Body of pancreas (tissue), 4 donors: ENCODE measurements at regions not wholly inside any gene's neighbourhood (a gene's known extent, or its start where the extent isn't known, plus 50 kb on each side); places are given as distances from the start of the nearest gene placed in this dataset.

Source experiments
- ATAC-seq: fragments of 150-250 bp; one replicate; pipeline ENCODE4 v1.9.1; 2016
- DNase-seq, 4 donors: peaks; one replicate each; pipeline ENCODE4 v3.0.0-alpha.2; 2019
- H3K27ac ChIP-seq, 4 donors: fragments of 200-600 bp; sonication (generic); 1 replicate in 3 of 4; 2 replicates in 1 of 4; pipeline versions ENCODE4 v1.5.1 to v1.6.1; 2016 to 2019; ENCODE audit warnings: mild to moderate bottlenecking in 1 of 4, mixed read lengths in 1 of 4, moderate library complexity in 1 of 4
- H3K27me3 ChIP-seq, 2 donors: fragments of 200-600 bp; sonication (generic); one replicate each; pipeline ENCODE4 v1.6.0; 2016; ENCODE audit warnings: mild to moderate bottlenecking in 1 of 2
- H3K36me3 ChIP-seq, 2 donors: fragments of 200-600 bp; sonication (generic); replicated peaks in 1 of 2; 2 replicates each; pipeline ENCODE4 v1.5.1; 2016; ENCODE audit warnings: low read depth in 2 of 2; ENCODE audit not compliant: insufficient read depth in 1 of 2
- H3K4me1 ChIP-seq: fragments of 200-600 bp; sonication (generic); one replicate; pipeline ENCODE4 v1.6.0; 2016
- H3K4me3 ChIP-seq, 2 donors: fragments of 200-600 bp; sonication (generic); 1 replicate in 1 of 2; 2 replicates in 1 of 2; pipeline ENCODE4 v1.5.1; 2016 to 2019
- H3K9me3 ChIP-seq, 3 donors: fragments of 200-600 bp; sonication (generic); 1 replicate in 2 of 3; 2 replicates in 1 of 3; pipeline ENCODE4 v1.5.1; 2016
- POLR2A ChIP-seq, 3 donors: fragments of 450-650 bp; IDR thresholded peaks; one replicate each; pipeline ENCODE4 v1.6.1; 2016; ENCODE audit warnings: antibody characterized with exemption in 3 of 3, mild to moderate bottlenecking in 2 of 3
- WGBS, 2 donors: methylation state at CpG; one replicate each; pipeline ENCODE4 v1.1.5; 2017; 5-methylcytosine and 5-hydroxymethylcytosine counted together
- intact Hi-C: fragments of 100-400 bp; cut with DNase I; formaldehyde crosslinking; loops from one replicate; pipeline ENCODE4 v1.15.1; 2023
- TF ChIP-seq, protein P1 (sequence below), 7 experiments: fragments of 450-650 bp in 4 of 7; fragments of 200-600 bp in 3 of 7; sonication (generic) in 3 of 7; IDR thresholded peaks; one replicate each; pipeline ENCODE4 v1.5.1; 2016 to 2019; ENCODE audit warnings: antibody characterized with exemption in 7 of 7

DNA sequence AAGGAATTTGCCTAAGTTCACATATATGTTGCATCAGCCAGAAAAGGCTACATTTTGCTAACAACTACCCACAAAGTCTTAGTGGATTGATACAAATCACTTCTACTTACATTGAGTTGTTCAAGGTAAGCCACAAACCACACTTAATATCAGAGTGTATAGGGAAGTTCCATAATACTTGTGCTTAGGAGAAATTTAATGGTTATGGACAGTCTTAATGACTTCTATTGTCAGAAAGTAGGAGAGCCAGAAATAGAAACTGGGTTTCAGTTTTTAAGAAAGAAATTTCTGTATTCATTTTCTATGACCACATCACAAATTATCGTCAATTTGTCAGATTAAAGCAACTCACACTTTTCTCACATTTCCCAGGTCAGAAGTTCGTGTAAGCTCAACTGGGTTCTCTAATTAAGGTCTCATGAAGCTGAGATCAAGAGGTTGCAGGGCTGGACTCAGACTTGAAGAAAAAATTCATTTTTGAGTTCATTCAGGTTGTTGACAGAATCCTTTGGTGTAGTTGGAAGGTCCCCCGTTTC lies 695.7 kb downstream of the CDH11 start:
- WGBS, 2 donors, result 85 to 88% methylated on average over 3 of the region's 3 CpGs
- no peaks in the 10 kb centered on the region for H3K27me3 ChIP-seq
- intact Hi-C loops, result no loop called here
- H3K4me3 ChIP-seq, result no peak overlapping the region
- H3K9me3 ChIP-seq, result no peaks in the 10 kb centered on the region
- no peaks in the 10 kb centered on the region for H3K4me1 ChIP-seq
- ATAC-seq (no peak), DNase-seq (no peak)
- TF ChIP-seq, protein P1, sequence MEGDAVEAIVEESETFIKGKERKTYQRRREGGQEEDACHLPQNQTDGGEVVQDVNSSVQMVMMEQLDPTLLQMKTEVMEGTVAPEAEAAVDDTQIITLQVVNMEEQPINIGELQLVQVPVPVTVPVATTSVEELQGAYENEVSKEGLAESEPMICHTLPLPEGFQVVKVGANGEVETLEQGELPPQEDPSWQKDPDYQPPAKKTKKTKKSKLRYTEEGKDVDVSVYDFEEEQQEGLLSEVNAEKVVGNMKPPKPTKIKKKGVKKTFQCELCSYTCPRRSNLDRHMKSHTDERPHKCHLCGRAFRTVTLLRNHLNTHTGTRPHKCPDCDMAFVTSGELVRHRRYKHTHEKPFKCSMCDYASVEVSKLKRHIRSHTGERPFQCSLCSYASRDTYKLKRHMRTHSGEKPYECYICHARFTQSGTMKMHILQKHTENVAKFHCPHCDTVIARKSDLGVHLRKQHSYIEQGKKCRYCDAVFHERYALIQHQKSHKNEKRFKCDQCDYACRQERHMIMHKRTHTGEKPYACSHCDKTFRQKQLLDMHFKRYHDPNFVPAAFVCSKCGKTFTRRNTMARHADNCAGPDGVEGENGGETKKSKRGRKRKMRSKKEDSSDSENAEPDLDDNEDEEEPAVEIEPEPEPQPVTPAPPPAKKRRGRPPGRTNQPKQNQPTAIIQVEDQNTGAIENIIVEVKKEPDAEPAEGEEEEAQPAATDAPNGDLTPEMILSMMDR (IDR thresholded peaks at IDR 0.05), result no peak
- TF ChIP-seq POLR2A (IDR thresholded peaks at IDR 0.05), result no peak
- no peak overlapping the region for H3K27ac ChIP-seq
- H3K36me3 ChIP-seq, result no peaks in the 10 kb centered on the region

DNA sequence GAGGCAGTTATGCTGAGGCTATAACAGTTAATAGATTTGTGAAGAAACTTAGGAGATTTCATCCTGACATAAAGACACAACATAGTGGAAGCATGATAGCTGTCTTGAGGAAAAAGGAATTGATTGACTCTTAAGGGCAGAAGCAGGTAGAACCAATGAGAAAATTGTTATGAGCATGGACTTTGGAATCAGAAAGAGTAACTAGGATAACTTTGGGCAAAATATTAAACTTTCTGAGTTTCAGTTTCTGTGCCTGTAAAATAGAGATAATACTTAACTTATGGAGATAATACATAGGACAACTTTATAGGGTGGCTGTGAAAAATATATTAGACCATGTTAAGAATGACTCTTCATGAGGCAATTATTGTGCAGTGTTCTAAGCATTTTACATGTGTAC lies 696.5 kb downstream of the CDH11 start:
- no peaks in the 10 kb centered on the region for H3K4me1 ChIP-seq
- DNase-seq (no peak), ATAC-seq (no peak)
- intact Hi-C loops, result no loop called here
- H3K36me3 ChIP-seq, result no peaks in the 10 kb centered on the region
- no peak for TF ChIP-seq POLR2A (IDR thresholded peaks at IDR 0.05)
- TF ChIP-seq, protein P1 (IDR thresholded peaks at IDR 0.05), result no peak
- no peaks in the 10 kb centered on the region for H3K27me3 ChIP-seq
- no peak overlapping the region for H3K4me3 ChIP-seq
- H3K27ac ChIP-seq, result no peak overlapping the region
- no peaks in the 10 kb centered on the region for H3K9me3 ChIP-seq

DNA sequence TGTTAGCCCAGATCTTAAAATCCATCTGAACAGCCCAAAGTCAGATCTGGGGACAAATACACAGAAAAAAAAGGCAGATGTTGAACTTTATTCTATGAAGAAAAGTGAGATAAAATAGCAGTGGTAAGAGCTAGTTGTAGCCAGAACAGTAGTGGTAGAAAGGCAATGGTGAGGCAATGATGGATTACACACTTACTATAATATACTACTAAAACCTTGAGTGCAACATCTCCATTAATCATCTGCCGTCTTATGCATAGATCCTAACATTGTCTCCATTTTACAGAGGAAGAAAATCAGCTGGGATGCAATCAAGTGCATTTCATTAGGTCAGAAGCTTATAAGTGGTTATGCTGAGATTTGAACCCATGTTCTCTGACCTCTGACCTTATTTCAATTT lies 699.6 kb downstream of the CDH11 start:
- intact Hi-C loops, result no loop called here
- H3K4me1 ChIP-seq, result no peaks in the 10 kb centered on the region
- H3K27ac ChIP-seq, result no peak overlapping the region
- DNase-seq (no peak), ATAC-seq (no peak)
- H3K36me3 ChIP-seq, result no peaks in the 10 kb centered on the region
- TF ChIP-seq POLR2A (IDR thresholded peaks at IDR 0.05), result no peak
- TF ChIP-seq, protein P1 (IDR thresholded peaks at IDR 0.05), result no peak
- H3K27me3 ChIP-seq, result no peaks in the 10 kb centered on the region
- no peak overlapping the region for H3K4me3 ChIP-seq
- WGBS, 2 donors, result 81 to 82% methylated on average over 1 of the region's 1 CpG
- H3K9me3 ChIP-seq, result no peaks in the 10 kb centered on the region

DNA sequence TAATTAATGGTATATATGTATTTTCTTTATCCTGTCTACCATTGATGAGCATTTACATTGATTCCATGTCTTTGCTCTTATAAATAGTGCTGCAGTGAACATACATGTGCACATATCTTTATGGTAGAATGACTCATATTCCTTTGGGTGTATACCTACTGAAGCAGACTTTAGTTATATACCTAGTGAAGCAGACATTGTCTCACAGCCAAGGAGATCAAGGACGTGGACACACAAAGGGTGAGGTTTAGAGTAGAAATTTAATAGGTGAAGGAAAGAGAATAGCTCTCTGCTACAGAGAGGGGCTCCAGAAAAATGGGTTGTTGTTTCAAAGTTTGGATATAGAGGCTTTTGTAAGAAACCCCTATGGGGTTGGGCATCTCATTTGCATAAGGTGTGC lies 700.3 kb downstream of the CDH11 start:
- TF ChIP-seq, protein P1 (IDR thresholded peaks at IDR 0.05), result no peak
- no peak for TF ChIP-seq POLR2A (IDR thresholded peaks at IDR 0.05)
- intact Hi-C loops, result no loop called here
- Histone ChIP-seq H3K9me3 (no peaks in the 10 kb centered on the region), H3K4me1 (no peaks in the 10 kb centered on the region), H3K27me3 (no peaks in the 10 kb centered on the region), H3K27ac (no peak overlapping the region), H3K36me3 (no peaks in the 10 kb centered on the region), H3K4me3 (no peak overlapping the region)
- 45 to 56% methylated on average over 1 of the region's 1 CpG for WGBS, 2 donors
- no peak for ATAC-seq
- no peak for DNase-seq

DNA sequence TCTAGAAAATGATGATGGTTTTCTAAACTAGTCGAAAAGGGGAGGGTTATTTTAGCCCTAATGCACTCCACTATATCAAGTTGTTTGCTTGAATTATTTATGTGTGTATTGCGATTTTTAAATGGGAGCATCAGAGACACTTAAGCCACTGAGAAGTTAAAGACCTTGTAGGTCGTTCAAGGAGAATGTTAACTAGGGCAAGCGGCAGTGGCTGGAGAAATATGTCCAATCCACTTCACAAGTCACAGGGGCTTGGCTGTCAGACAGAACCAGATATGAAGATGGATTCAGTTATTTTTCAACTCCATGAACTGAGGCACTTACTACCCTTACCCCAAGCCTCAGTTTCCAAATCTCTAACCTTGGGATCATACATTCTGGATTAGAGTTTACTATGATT lies 702.0 kb downstream of the CDH11 start:
- ATAC-seq, result no peak
- no peak for TF ChIP-seq POLR2A (IDR thresholded peaks at IDR 0.05)
- TF ChIP-seq, protein P1 (IDR thresholded peaks at IDR 0.05), result no peak
- no peak overlapping the region for H3K27ac ChIP-seq
- H3K27me3 ChIP-seq, result no peaks in the 10 kb centered on the region
- intact Hi-C loops, result no loop called here
- H3K9me3 ChIP-seq, result no peaks in the 10 kb centered on the region
- H3K36me3 ChIP-seq, result no peaks in the 10 kb centered on the region
- DNase-seq, result no peak
- no peaks in the 10 kb centered on the region for H3K4me1 ChIP-seq
- WGBS, 2 donors, result 83 to 86% methylated on average over 4 of the region's 4 CpGs
- no peak overlapping the region for H3K4me3 ChIP-seq
